ENCODE measurements at regions not wholly inside any gene's neighbourhood (a gene's known extent, or its start where the extent isn't known, plus 50 kb on each side); places are given as distances from the start of the nearest gene placed in this dataset.
A peak's percentile ranks its signal among the peaks of the same experiment; 100 is the strongest.

GRCh38 chr9:26406676-26407075 is 485.9 kb downstream of the CAAP1 start:
- no peaks in the 10 kb centered on the region for H3K4me1 Mint-ChIP-seq
- H3K36me3 Mint-ChIP-seq: no peaks in the 10 kb centered on the region
- H3K9me3 Mint-ChIP-seq: peaks cover 5% of the 10 kb centered on the region
- no peak for ATAC-seq
- H3K27me3 Mint-ChIP-seq: no peaks in the 10 kb centered on the region
- H3K4me3 Mint-ChIP-seq: no peak overlapping the region
- no peak overlapping the region for H3K27ac Mint-ChIP-seq

- no peak overlapping the region for H3K27ac Mint-ChIP-seq
- H3K4me3 Mint-ChIP-seq: no peak overlapping the region
- no peaks in the 10 kb centered on the region for H3K36me3 Mint-ChIP-seq
- ATAC-seq: no peak
- peaks cover 2% of the 10 kb centered on the region for H3K9me3 Mint-ChIP-seq
- H3K4me1 Mint-ChIP-seq: no peaks in the 10 kb centered on the region
- no peaks in the 10 kb centered on the region for H3K27me3 Mint-ChIP-seq
Observed at GRCh38 chr9:26399556-26399955, 493.0 kb downstream of the CAAP1 start.

GRCh38 chr9:26394025-26394424 is 498.6 kb downstream of the CAAP1 start:
- no peaks in the 10 kb centered on the region for H3K4me1 Mint-ChIP-seq
- H3K9me3 Mint-ChIP-seq: peaks cover 13% of the 10 kb centered on the region
- H3K4me3 Mint-ChIP-seq: no peak overlapping the region
- no peak overlapping the region for H3K27ac Mint-ChIP-seq
- no peaks in the 10 kb centered on the region for H3K27me3 Mint-ChIP-seq
- H3K36me3 Mint-ChIP-seq: no peaks in the 10 kb centered on the region
- ATAC-seq: peak; percentile 31

DNA sequence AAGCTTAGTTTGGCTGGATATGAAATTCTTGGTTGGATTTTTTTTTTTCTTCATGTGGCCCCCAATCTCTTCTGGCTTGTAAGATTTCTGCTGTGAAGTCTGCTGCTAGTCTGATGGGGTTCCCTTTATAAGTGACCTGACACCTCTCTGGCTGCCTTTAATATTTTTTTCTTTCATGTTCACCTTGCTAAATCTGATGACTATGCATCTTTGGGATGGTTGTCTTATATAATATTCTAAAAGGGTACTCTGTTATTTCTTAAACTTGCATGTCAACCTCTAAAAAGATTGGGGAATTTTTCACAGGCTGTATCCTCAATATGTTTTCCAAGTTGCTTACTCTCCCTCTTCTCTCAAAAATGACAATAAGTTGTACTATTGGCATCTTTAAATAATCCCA is 500.0 kb downstream of the CAAP1 start:
- Mint-ChIP-seq H3K27ac (no peak overlapping the region), H3K4me1 (no peaks in the 10 kb centered on the region), H3K36me3 (no peaks in the 10 kb centered on the region), H3K9me3 (peaks cover 14% of the 10 kb centered on the region), H3K4me3 (no peak overlapping the region), H3K27me3 (no peaks in the 10 kb centered on the region)
- ATAC-seq: no peak

DNA sequence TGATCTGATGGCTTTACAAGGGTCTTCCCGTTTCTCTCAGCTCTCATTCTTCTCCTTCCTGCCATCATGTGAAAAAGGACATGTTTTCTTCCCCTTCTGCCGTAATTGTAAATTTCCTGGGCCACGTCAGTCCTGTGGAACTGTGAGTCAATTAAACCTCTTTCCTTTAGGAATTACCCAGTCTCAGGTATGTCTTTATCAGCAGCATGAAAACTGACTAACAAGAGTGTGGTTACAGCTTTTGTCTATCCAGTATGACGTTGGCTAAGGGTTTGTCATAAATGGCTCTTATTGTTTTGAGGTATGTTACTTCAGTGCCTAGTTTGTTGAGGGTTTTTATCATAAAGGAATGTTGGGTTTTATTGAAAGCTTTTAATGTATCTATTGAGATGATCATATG is 501.6 kb downstream of the CAAP1 start:
- peaks cover 17% of the 10 kb centered on the region for H3K9me3 Mint-ChIP-seq
- H3K27ac Mint-ChIP-seq: no peak overlapping the region
- no peaks in the 10 kb centered on the region for H3K27me3 Mint-ChIP-seq
- ATAC-seq: no peak
- no peaks in the 10 kb centered on the region for H3K4me1 Mint-ChIP-seq
- H3K36me3 Mint-ChIP-seq: no peaks in the 10 kb centered on the region
- no peak overlapping the region for H3K4me3 Mint-ChIP-seq

DNA sequence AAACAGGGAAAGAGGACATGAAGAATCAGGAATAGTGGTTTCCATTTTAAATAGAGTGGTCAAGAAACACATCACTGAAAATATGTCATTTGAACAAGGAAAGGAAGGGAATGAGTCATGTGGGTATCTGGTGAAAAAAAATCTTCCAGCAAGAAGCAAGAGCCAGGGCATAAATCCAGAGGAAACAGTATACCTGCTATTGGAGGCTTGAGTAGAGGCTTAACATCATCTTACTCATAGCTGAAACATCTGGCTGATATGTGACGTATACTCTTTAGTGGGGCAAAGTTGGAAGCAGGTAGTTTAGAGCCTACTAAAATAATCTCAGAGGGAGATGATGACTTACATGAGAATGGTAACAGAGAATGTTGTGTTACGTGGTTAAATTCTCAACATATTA is 517.2 kb downstream of the CAAP1 start:
- H3K4me1 Mint-ChIP-seq: no peaks in the 10 kb centered on the region
- H3K4me3 Mint-ChIP-seq: no peak overlapping the region
- no peak overlapping the region for H3K27ac Mint-ChIP-seq
- ATAC-seq: no peak
- H3K27me3 Mint-ChIP-seq: no peaks in the 10 kb centered on the region
- no peaks in the 10 kb centered on the region for H3K36me3 Mint-ChIP-seq
- H3K9me3 Mint-ChIP-seq: peaks cover 3% of the 10 kb centered on the region

DNA sequence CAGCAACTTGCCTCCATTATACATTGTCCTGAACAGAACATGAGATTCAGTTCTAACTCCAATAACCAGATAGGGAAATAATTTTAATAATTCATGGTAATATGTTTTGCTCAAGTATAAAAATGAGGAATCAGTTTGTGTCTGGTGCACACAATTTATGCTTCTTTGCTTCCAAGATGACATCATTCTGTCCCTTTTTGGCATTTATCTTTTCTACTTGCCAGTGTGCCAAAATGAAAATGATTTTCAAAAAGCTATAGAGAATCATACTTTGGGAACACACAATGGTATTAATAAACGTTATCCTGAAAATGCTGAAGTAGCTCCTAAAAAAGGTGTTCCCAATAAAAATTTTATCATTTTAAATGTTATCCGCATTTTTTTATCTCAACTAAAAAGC is 519.0 kb downstream of the CAAP1 start:
- ATAC-seq: no peak
- no peak overlapping the region for H3K4me3 Mint-ChIP-seq
- H3K4me1 Mint-ChIP-seq: no peaks in the 10 kb centered on the region
- H3K36me3 Mint-ChIP-seq: no peaks in the 10 kb centered on the region
- peaks cover 3% of the 10 kb centered on the region for H3K9me3 Mint-ChIP-seq
- no peak overlapping the region for H3K27ac Mint-ChIP-seq
- H3K27me3 Mint-ChIP-seq: no peaks in the 10 kb centered on the region

DNA sequence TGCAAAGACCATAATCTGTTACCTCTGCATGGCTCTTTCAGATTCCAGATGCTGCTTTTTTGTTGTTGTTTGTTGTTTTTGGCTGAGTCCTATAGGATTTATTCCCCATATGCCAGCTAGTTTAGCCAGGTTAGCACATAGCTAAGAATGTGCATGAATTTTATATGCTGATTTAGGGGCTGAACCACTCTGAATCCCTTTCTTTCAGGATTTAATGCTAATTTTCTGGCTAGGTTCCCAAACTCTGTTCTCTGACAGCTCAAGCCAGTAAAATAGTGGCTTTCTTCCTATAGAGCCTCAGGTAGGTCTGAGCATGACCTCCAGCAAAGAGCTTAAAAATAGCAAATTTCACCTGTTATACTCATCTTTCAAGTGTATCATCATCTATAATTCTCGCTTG is 521.4 kb downstream of the CAAP1 start:
- Mint-ChIP-seq H3K27me3 (no peaks in the 10 kb centered on the region), H3K36me3 (no peaks in the 10 kb centered on the region), H3K4me1 (no peaks in the 10 kb centered on the region), H3K9me3 (peaks cover 7% of the 10 kb centered on the region), H3K4me3 (no peak overlapping the region), H3K27ac (no peak overlapping the region)
- no peak for ATAC-seq

DNA sequence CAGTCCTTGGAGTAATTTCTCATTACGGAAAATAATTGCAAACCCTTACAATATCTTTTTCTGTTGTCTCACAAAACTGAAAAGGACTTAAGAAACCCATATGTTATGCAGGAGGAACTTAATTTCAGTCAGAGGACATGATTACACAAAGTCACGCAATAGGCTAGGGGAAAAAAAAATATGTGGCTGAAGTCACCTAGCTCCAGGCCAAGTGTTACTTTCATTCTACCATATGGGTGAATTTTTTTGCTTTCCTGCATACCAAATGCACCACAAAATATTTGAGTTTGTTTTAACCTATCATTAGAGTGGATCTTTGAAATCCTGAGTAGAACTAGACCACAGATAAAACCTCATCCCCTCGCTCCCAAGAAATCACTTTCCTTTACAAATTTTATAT is 523.5 kb downstream of the CAAP1 start:
- H3K27me3 Mint-ChIP-seq: no peaks in the 10 kb centered on the region
- no peak overlapping the region for H3K27ac Mint-ChIP-seq
- no peak overlapping the region for H3K4me3 Mint-ChIP-seq

GRCh38 chr9:26368241-26368640 is 524.4 kb downstream of the CAAP1 start:
- H3K27ac Mint-ChIP-seq: no peak overlapping the region
- H3K4me1 Mint-ChIP-seq: no peaks in the 10 kb centered on the region
- no peak overlapping the region for H3K4me3 Mint-ChIP-seq
- H3K27me3 Mint-ChIP-seq: no peaks in the 10 kb centered on the region
- peaks cover 5% of the 10 kb centered on the region for H3K9me3 Mint-ChIP-seq
- ATAC-seq: no peak
- no peaks in the 10 kb centered on the region for H3K36me3 Mint-ChIP-seq

More for the DNA sequence above, 523.5 kb downstream of the CAAP1 start:
- no peak for ATAC-seq
- Mint-ChIP-seq H3K9me3 (peaks cover 5% of the 10 kb centered on the region), H3K4me1 (no peaks in the 10 kb centered on the region), H3K36me3 (no peaks in the 10 kb centered on the region)

DNA sequence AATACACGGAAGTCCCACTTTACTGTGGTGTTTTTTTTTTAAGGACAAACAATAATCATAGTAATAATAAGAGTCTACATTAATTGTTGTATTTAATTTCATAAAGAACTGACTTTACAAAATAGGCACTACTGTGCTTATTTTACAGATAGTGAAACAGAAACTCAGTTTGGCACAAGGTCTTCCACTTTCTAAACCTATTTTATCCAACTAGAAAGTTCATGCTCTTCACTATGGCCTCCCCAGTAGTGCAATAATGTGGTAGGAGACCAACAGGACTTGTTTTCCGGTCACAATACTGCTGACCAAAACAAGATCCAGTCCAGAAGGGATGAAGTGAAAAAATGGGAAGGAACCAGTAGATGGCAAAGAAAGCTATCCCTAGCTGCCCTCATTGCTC is 531.6 kb downstream of the CAAP1 start:
- H3K4me1 Mint-ChIP-seq: no peaks in the 10 kb centered on the region
- H3K27me3 Mint-ChIP-seq: no peaks in the 10 kb centered on the region
- peaks cover 2% of the 10 kb centered on the region for H3K9me3 Mint-ChIP-seq
- no peaks in the 10 kb centered on the region for H3K36me3 Mint-ChIP-seq
- no peak overlapping the region for H3K27ac Mint-ChIP-seq
- no peak overlapping the region for H3K4me3 Mint-ChIP-seq
- ATAC-seq: no peak

DNA sequence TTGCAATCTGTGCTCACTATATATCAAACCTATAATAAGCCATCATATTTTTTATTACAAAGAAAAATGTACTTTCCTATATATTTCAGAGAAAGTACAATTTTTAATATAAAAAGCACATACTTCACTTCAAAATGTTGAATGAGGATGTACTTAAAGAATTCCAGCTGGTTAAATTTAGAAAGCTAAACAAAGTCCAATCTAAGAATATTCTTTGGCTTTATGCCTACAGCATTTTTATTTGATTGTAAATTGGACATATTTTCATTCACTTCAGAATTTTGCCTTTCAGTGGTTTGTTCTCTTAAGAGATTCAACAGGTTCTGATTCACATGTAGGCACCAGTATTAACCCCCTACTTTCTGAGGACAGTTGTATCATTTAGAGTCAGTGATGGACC is 533.8 kb downstream of the CAAP1 start:
- no peak for ATAC-seq
- H3K27me3 Mint-ChIP-seq: no peaks in the 10 kb centered on the region
- H3K4me3 Mint-ChIP-seq: no peak overlapping the region
- H3K27ac Mint-ChIP-seq: no peak overlapping the region
- H3K4me1 Mint-ChIP-seq: no peaks in the 10 kb centered on the region
- no peaks in the 10 kb centered on the region for H3K9me3 Mint-ChIP-seq
- H3K36me3 Mint-ChIP-seq: no peaks in the 10 kb centered on the region

- ATAC-seq: no peak
- Mint-ChIP-seq H3K36me3 (no peaks in the 10 kb centered on the region), H3K27me3 (no peaks in the 10 kb centered on the region), H3K9me3 (no peaks in the 10 kb centered on the region), H3K27ac (no peak overlapping the region), H3K4me1 (no peaks in the 10 kb centered on the region), H3K4me3 (no peak overlapping the region)
Observed at GRCh38 chr9:26357803-26358344, 534.7 kb downstream of the CAAP1 start.

DNA sequence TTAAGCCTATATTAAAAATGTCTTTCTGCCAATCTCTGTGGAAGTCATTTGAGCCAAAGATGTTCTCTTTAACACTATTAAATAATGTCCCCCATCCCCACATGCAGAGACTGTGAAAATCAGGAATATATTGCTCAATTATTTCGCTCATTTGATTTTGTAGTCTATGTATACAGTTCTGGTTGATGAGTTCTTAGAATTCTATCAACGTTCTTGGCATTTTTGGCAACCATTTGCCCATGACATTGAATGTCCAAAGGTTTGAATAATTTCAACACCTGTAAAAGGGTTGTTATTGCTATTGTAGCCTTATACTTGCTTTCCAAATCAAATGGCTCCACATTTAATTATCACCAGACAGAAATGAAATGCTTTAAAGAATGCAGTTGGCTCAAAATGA is 536.1 kb downstream of the CAAP1 start:
- H3K27ac Mint-ChIP-seq: no peak overlapping the region
- no peak for ATAC-seq
- H3K36me3 Mint-ChIP-seq: no peaks in the 10 kb centered on the region
- H3K4me3 Mint-ChIP-seq: no peak overlapping the region
- H3K27me3 Mint-ChIP-seq: no peaks in the 10 kb centered on the region
- H3K4me1 Mint-ChIP-seq: no peaks in the 10 kb centered on the region
- no peaks in the 10 kb centered on the region for H3K9me3 Mint-ChIP-seq

- peaks cover 18% of the 10 kb centered on the region for H3K9me3 Mint-ChIP-seq
- H3K27me3 Mint-ChIP-seq: no peaks in the 10 kb centered on the region
- no peak overlapping the region for H3K27ac Mint-ChIP-seq
- H3K4me3 Mint-ChIP-seq: no peak overlapping the region
- H3K4me1 Mint-ChIP-seq: no peaks in the 10 kb centered on the region
- H3K36me3 Mint-ChIP-seq: no peaks in the 10 kb centered on the region
- no peak for ATAC-seq
Observed at GRCh38 chr9:26346942-26347477, 545.6 kb downstream of the CAAP1 start.

DNA sequence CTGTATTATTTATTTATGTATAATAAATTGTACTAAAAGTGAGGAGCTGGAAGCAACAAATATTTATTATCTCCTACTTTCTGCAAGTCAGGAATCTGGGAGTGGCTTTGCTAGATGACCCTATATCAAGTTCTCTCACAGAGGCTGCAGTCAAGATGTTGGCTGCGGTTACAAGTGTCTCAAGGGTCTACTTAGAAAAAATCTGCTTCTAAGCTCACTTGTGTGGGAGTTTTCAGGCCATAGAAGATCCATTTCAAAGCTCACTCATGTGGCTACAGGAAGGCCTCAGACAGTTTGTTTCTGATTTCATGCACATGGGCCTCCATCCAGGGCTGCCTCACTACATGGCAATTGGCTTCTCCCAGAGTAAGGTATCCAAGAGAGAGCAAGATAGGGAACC is 551.1 kb downstream of the CAAP1 start:
- Mint-ChIP-seq H3K4me3 (no peak overlapping the region), H3K36me3 (no peaks in the 10 kb centered on the region), H3K9me3 (peaks cover 15% of the 10 kb centered on the region), H3K4me1 (no peaks in the 10 kb centered on the region), H3K27ac (no peak overlapping the region), H3K27me3 (no peaks in the 10 kb centered on the region)
- no peak for ATAC-seq

DNA sequence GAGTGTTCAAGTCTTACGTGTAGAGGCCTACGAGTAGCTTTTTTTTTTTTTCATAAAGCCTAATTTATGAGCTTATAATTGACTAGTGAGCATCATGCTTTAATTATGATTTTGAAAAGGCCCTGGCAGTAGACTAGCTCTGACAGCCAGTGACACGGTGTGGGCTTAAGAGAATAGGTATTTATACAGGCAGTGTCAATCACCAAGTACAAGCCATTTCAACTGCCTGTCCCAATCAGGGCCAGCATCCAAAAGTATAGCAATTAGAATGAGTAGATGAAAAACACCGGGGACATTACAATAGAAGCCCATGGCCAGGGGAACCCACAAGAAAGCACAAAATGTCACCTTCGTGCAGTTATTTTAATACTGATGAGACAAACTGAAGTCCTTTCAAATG is 552.8 kb downstream of the CAAP1 start:
- Mint-ChIP-seq H3K27ac (no peak overlapping the region), H3K36me3 (no peaks in the 10 kb centered on the region), H3K9me3 (peaks cover 10% of the 10 kb centered on the region), H3K4me1 (no peaks in the 10 kb centered on the region), H3K4me3 (no peak overlapping the region), H3K27me3 (no peaks in the 10 kb centered on the region)
- no peak for ATAC-seq
